B cell (primary cell): ENCODE measurements at regions not wholly inside any gene's neighbourhood (a gene's known extent, or its start where the extent isn't known, plus 50 kb on each side); places are given as distances from the start of the nearest gene placed in this dataset.

Experiments
- ATAC-seq: fragments of 200-7000 bp; cut with Tn5 transposase; one replicate; pipeline ENCODE4 v1.10.0; 2021; ENCODE audit warnings: low read depth, mild to moderate bottlenecking, moderate number of reproducible peaks, moderate library complexity
- CTCF ChIA-PET: fragments of 350-600 bp; sonication (Branson Sonifier 250); formaldehyde crosslinking; loops from one replicate; lab custom pipeline; 2021; ENCODE audit warnings: antibody characterized with exemption, inconsistent platforms; lab: Charles Lee
- POLR2A ChIA-PET: fragments of 350-600 bp; sonication (Branson Sonifier 250); formaldehyde crosslinking; loops from one replicate; lab custom pipeline; 2021; ENCODE audit warnings: antibody characterized with exemption; lab: Charles Lee
- DNase-seq: peaks from one replicate; pipeline ENCODE4 v3.0.0; 2013
- H2AFZ ChIP-seq: 2 replicates; pipeline ENCODE4 v1.6.1; 2012; ENCODE audit warnings: mild to moderate bottlenecking, low read depth, low read length; ENCODE audit not compliant: insufficient read depth, poor library complexity, severe bottlenecking
- H3K27ac ChIP-seq, 2 donors: 1 replicate in 1 of 2; 2 replicates in 1 of 2; pipeline ENCODE4 v1.5.1; 2012 to 2013; ENCODE audit warnings: low read length in 2 of 2, mild to moderate bottlenecking in 2 of 2, moderate library complexity in 1 of 2
- H3K27me3 ChIP-seq, 4 experiments: fragments of 200-600 bp in 1 of 4; sonication (generic) in 1 of 4; replicated peaks in 1 of 4; 1 replicate in 2 of 4; 2 replicates in 2 of 4; pipeline versions ENCODE4 v1.6.1 to v1.7.0; 2013 to 2016; ENCODE audit warnings: low read length in 3 of 4, mild to moderate bottlenecking in 2 of 4, mixed read lengths in 1 of 4, moderate library complexity in 1 of 4; ENCODE audit not compliant: insufficient read depth in 4 of 4, control insufficient read depth in 3 of 4; ENCODE audit errors: control extremely low read depth in 1 of 4
- H3K36me3 ChIP-seq, 2 experiments: replicated peaks in 1 of 2; 1 replicate in 1 of 2; 2 replicates in 1 of 2; pipeline versions ENCODE4 v1.6.1 to v1.7.1; 2013; ENCODE audit warnings: low read length in 1 of 2; ENCODE audit not compliant: insufficient read depth in 2 of 2, control insufficient read depth in 1 of 2; ENCODE audit errors: control extremely low read depth in 1 of 2, extremely low read depth in 1 of 2
- H3K4me1 ChIP-seq, 2 donors: fragments of 200-600 bp in 1 of 2; sonication (generic) in 1 of 2; 1 replicate in 1 of 2; 2 replicates in 1 of 2; pipeline versions ENCODE4 v1.5.1 to v1.6.1; 2013 to 2017; ENCODE audit warnings: low read length in 2 of 2; ENCODE audit not compliant: control insufficient read depth in 2 of 2, insufficient read depth in 2 of 2
- H3K4me2 ChIP-seq: replicated peaks from 2 replicates; pipeline ENCODE3; 2012; ENCODE audit warnings: mild to moderate bottlenecking, low read depth, low read length; ENCODE audit not compliant: poor library complexity, severe bottlenecking
- H3K4me3 ChIP-seq, 5 experiments: fragments of 200-600 bp in 1 of 5; sonication (generic) in 1 of 5; 1 replicate in 3 of 5; 2 replicates in 2 of 5; pipeline versions ENCODE4 v1.5.1 to v1.7.0; 2011 to 2016; ENCODE audit warnings: low read length in 4 of 5, mild to moderate bottlenecking in 4 of 5, low read depth in 2 of 5, control low read depth in 1 of 5, moderate library complexity in 1 of 5; ENCODE audit not compliant: insufficient read depth in 1 of 5; ENCODE audit errors: control extremely low read depth in 1 of 5, extremely low read depth in 1 of 5
- H3K79me2 ChIP-seq: fragments of 200-600 bp; sonication (generic); one replicate; pipeline ENCODE4 v1.6.0; 2016; ENCODE audit warnings: low read length; ENCODE audit not compliant: control insufficient read depth, insufficient read depth
- H3K9ac ChIP-seq: fragments of 200-600 bp; sonication (generic); 2 replicates; pipeline ENCODE4 v1.6.1; 2017; ENCODE audit warnings: mild to moderate bottlenecking, low read length, moderate library complexity
- H3K9me3 ChIP-seq, 3 donors: one replicate each; pipeline versions ENCODE4 v1.6.1 to v1.7.1; 2013; ENCODE audit warnings: low read length in 2 of 3; ENCODE audit not compliant: control insufficient read depth in 2 of 3, insufficient read depth in 1 of 3; ENCODE audit errors: control extremely low read depth in 1 of 3
- H4K20me1 ChIP-seq: 2 replicates; pipeline ENCODE4 v1.6.0; 2012; ENCODE audit warnings: mild to moderate bottlenecking, low read length; ENCODE audit not compliant: insufficient read depth, control insufficient read depth, poor library complexity, severe bottlenecking
- H3K27ac Mint-ChIP-seq: one replicate; pipeline ENCODE4 v1.8.0; 2021; ENCODE audit warnings: mixed read lengths
- H3K27me3 Mint-ChIP-seq: one replicate; pipeline ENCODE4 v1.8.0; 2021; ENCODE audit warnings: mixed read lengths
- H3K4me1 Mint-ChIP-seq: one replicate; pipeline ENCODE4 v1.8.0; 2021; ENCODE audit warnings: mixed read lengths
- H3K4me3 Mint-ChIP-seq: one replicate; pipeline ENCODE4 v1.8.0; 2021; ENCODE audit warnings: mixed read lengths
- H3K9me3 Mint-ChIP-seq: one replicate; pipeline ENCODE4 v1.8.0; 2022; ENCODE audit warnings: mixed read lengths; ENCODE audit not compliant: insufficient read depth
- CTCF ChIP-seq: fragments of 200-600 bp; IDR thresholded peaks from one replicate; pipeline ENCODE4 v1.8.0; 2022; ENCODE audit warnings: antibody characterized with exemption, mild to moderate bottlenecking
- EZH2 ChIP-seq: IDR thresholded peaks from 2 replicates; pipeline ENCODE4 v1.6.1; 2012; ENCODE audit warnings: borderline replicate concordance, low read depth, mild to moderate bottlenecking, moderate library complexity, low read length; ENCODE audit not compliant: insufficient read depth, poor library complexity, severe bottlenecking
- WGBS: methylation state at CpG from one replicate; pipeline ENCODE4 v1.1.5; 2013; ENCODE audit warnings: missing lambda C conversion rate; ENCODE audit not compliant: insufficient coverage; 5-methylcytosine and 5-hydroxymethylcytosine counted together
- intact Hi-C: fragments of 100-400 bp; cut with micrococcal nuclease; formaldehyde crosslinking; loops from one replicate; pipeline ENCODE4 v1.10.0; 2022

- no peak overlapping the region for H3K4me3 Mint-ChIP-seq
- CTCF ChIA-PET = no interaction called here
- no peaks in the 10 kb centered on the region for H3K4me1 Mint-ChIP-seq
- Histone ChIP-seq H3K27ac (no peak overlapping the region), H3K4me3 (no peak overlapping the region), H2AFZ (no peak overlapping the region), H3K27me3 (no peaks in the 10 kb centered on the region), H3K36me3 (no peaks in the 10 kb centered on the region), H3K9ac (no peak overlapping the region), H3K4me1 (no peaks in the 10 kb centered on the region), H3K9me3 (no peaks in the 10 kb centered on the region), H3K4me2 (no peak overlapping the region), H4K20me1 (no peaks in the 10 kb centered on the region), H3K79me2 (no peaks in the 10 kb centered on the region)
- ATAC-seq = no peak
- no peaks in the 10 kb centered on the region for H3K9me3 Mint-ChIP-seq
- TF ChIP-seq EZH2 (no peak), CTCF (no peak)
- WGBS = 80% methylated on average over 2 of the region's 3 CpGs
- intact Hi-C loops = loop anchor here (10.0 kb wide), 1 partner anchor 45 kb away; no protein-coding TSS in a partner anchor
- H3K27me3 Mint-ChIP-seq = no peaks in the 10 kb centered on the region
- H3K27ac Mint-ChIP-seq = no peak overlapping the region
- no peak for DNase-seq
- POLR2A ChIA-PET = no interaction called here
These were observed 153.6 kb upstream of the SAMSN1 start for GRCh38 chr21:14699433-14700407.

GRCh38 chr21:14697769-14698168, 151.7 kb upstream of the SAMSN1 start:
- Histone ChIP-seq H4K20me1 (no peaks in the 10 kb centered on the region), H3K4me3 (no peak overlapping the region), H2AFZ (no peak overlapping the region), H3K4me1 (no peaks in the 10 kb centered on the region), H3K79me2 (no peaks in the 10 kb centered on the region), H3K27me3 (no peaks in the 10 kb centered on the region), H3K36me3 (no peaks in the 10 kb centered on the region), H3K9ac (no peak overlapping the region), H3K4me2 (no peak overlapping the region), H3K27ac (no peak overlapping the region), H3K9me3 (no peaks in the 10 kb centered on the region)
- intact Hi-C loops = no loop called here
- Mint-ChIP-seq H3K4me3 (no peak overlapping the region), H3K4me1 (no peaks in the 10 kb centered on the region), H3K27me3 (no peaks in the 10 kb centered on the region), H3K9me3 (no peaks in the 10 kb centered on the region), H3K27ac (no peak overlapping the region)
- ChIA-PET POLR2A (no interaction called here), CTCF (no interaction called here)
- DNase-seq (no peak), ATAC-seq (no peak)
- no CpG with 5 or more reads among the region's 1 CpG for WGBS
- TF ChIP-seq CTCF (no peak), EZH2 (no peak)
